Body of pancreas (tissue), 4 donors: ENCODE measurements at regions not wholly inside any gene's neighbourhood (a gene's known extent, or its start where the extent isn't known, plus 50 kb on each side); places are given as distances from the start of the nearest gene placed in this dataset.

ENCODE experiments used
- ATAC-seq: fragments of 150-250 bp; one replicate; pipeline ENCODE4 v1.9.1; 2016
- DNase-seq, 4 donors: peaks; one replicate each; pipeline ENCODE4 v3.0.0-alpha.2; 2019
- H3K27ac ChIP-seq, 4 donors: fragments of 200-600 bp; sonication (generic); 1 replicate in 3 of 4; 2 replicates in 1 of 4; pipeline versions ENCODE4 v1.5.1 to v1.6.1; 2016 to 2019; ENCODE audit warnings: mild to moderate bottlenecking in 1 of 4, mixed read lengths in 1 of 4, moderate library complexity in 1 of 4
- H3K27me3 ChIP-seq, 2 donors: fragments of 200-600 bp; sonication (generic); one replicate each; pipeline ENCODE4 v1.6.0; 2016; ENCODE audit warnings: mild to moderate bottlenecking in 1 of 2
- H3K36me3 ChIP-seq, 2 donors: fragments of 200-600 bp; sonication (generic); replicated peaks in 1 of 2; 2 replicates each; pipeline ENCODE4 v1.5.1; 2016; ENCODE audit warnings: low read depth in 2 of 2; ENCODE audit not compliant: insufficient read depth in 1 of 2
- H3K4me1 ChIP-seq: fragments of 200-600 bp; sonication (generic); one replicate; pipeline ENCODE4 v1.6.0; 2016
- H3K4me3 ChIP-seq, 2 donors: fragments of 200-600 bp; sonication (generic); 1 replicate in 1 of 2; 2 replicates in 1 of 2; pipeline ENCODE4 v1.5.1; 2016 to 2019
- H3K9me3 ChIP-seq, 3 donors: fragments of 200-600 bp; sonication (generic); 1 replicate in 2 of 3; 2 replicates in 1 of 3; pipeline ENCODE4 v1.5.1; 2016
- CTCF ChIP-seq, 7 experiments: fragments of 450-650 bp in 4 of 7; fragments of 200-600 bp in 3 of 7; sonication (generic) in 3 of 7; IDR thresholded peaks; one replicate each; pipeline ENCODE4 v1.5.1; 2016 to 2019; ENCODE audit warnings: antibody characterized with exemption in 7 of 7
- POLR2A ChIP-seq, 3 donors: fragments of 450-650 bp; IDR thresholded peaks; one replicate each; pipeline ENCODE4 v1.6.1; 2016; ENCODE audit warnings: antibody characterized with exemption in 3 of 3, mild to moderate bottlenecking in 2 of 3
- WGBS, 2 donors: methylation state at CpG; one replicate each; pipeline ENCODE4 v1.1.5; 2017; 5-methylcytosine and 5-hydroxymethylcytosine counted together
- intact Hi-C: fragments of 100-400 bp; cut with DNase I; formaldehyde crosslinking; loops from one replicate; pipeline ENCODE4 v1.15.1; 2023

DNA sequence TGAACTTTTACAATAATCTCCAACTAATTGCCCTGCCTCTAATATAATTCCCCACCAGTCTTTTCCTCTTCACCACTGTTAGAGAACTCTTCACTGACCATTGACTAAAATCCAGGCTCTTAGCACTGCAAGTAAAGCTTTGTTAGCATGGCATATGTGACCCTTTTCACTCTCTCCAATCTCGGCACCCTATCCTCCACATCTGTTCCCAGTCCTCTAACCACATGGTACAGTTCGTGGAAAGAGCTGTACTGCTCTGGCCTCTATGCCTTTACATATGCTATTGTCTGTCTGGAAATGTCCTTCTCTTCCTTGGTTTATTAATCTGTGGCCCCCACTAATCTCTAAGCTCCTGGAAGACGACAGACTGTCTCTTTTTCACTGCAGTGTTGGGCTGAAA, 63.0 kb upstream of the EIF2S2 start:
- intact Hi-C loops: no loop called here
- H3K27me3 ChIP-seq: no peaks in the 10 kb centered on the region
- no peaks in the 10 kb centered on the region for H3K9me3 ChIP-seq
- H3K27ac ChIP-seq: no peak overlapping the region
- H3K36me3 ChIP-seq: no peaks in the 10 kb centered on the region
- no peak for TF ChIP-seq CTCF (IDR thresholded peaks at IDR 0.05)
- no peak for TF ChIP-seq POLR2A (IDR thresholded peaks at IDR 0.05)
- DNase-seq: no peak
- WGBS, 2 donors: 72 to 79% methylated on average over 3 of the region's 3 CpGs
- no peak for ATAC-seq
- no peaks in the 10 kb centered on the region for H3K4me1 ChIP-seq
- no peak overlapping the region for H3K4me3 ChIP-seq

- TF ChIP-seq CTCF (IDR thresholded peaks at IDR 0.05): no peak
- no peak for TF ChIP-seq POLR2A (IDR thresholded peaks at IDR 0.05)
- no peaks in the 10 kb centered on the region for H3K4me1 ChIP-seq
- intact Hi-C loops: no loop called here
- H3K36me3 ChIP-seq: no peaks in the 10 kb centered on the region
- ATAC-seq (no peak), DNase-seq (no peak)
- WGBS, 2 donors: 81 to 84% methylated on average over 6 of the region's 6 CpGs
- no peaks in the 10 kb centered on the region for H3K27me3 ChIP-seq
- H3K9me3 ChIP-seq: no peaks in the 10 kb centered on the region
- H3K4me3 ChIP-seq: no peak overlapping the region
- no peak overlapping the region for H3K27ac ChIP-seq
These were observed 63.8 kb upstream of the EIF2S2 start for GRCh38 chr20:34175879-34176278.

GRCh38 chr20:34177052-34177451, 64.2 kb upstream of the ASIP start:
- 78 to 81% methylated on average over 3 of the region's 3 CpGs for WGBS, 2 donors
- H3K4me1 ChIP-seq: no peaks in the 10 kb centered on the region
- intact Hi-C loops: no loop called here
- H3K4me3 ChIP-seq: no peak overlapping the region
- H3K9me3 ChIP-seq: no peaks in the 10 kb centered on the region
- no peaks in the 10 kb centered on the region for H3K36me3 ChIP-seq
- H3K27ac ChIP-seq: no peak overlapping the region
- no peaks in the 10 kb centered on the region for H3K27me3 ChIP-seq
- DNase-seq (no peak), ATAC-seq (no peak)
- TF ChIP-seq CTCF (IDR thresholded peaks at IDR 0.05): no peak
- no peak for TF ChIP-seq POLR2A (IDR thresholded peaks at IDR 0.05)

DNA sequence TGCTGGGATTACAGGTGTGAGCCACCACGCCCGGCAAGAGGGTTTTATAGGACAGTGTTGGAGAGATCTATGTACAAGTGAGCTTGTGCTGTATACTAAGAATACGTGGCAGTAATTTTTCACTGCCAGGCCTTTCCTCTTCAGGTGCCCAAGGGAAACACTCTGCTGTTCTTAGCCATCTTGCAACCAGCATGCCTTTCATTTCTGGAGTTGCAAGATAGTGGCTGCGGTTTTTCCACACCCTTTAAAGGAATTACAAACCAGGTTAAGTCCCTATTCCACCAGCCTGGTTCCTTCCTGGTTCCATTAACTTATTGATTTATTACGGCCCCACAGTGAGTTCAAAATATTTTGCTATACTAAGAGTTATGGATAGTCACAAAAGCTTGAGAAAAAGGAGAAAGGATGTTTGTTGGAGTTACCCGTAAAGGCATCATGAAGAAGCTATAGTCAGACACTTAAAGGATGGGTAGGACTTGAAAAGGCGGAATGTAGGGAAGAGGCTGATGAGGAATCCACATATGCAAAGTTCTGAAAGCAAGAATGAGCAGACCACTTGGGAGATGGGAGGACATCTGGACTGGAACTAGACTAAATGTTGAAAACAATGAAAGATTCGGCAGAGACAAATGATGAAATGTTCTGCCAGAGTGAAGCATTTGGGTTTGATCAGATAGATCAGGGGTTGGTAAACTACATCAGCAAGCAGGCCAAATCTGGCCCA, 61.4 kb upstream of the ASIP start:
- Histone ChIP-seq H3K27ac (peak overlapping the region; percentile 21 to 60 (median 28)), H3K9me3 (no peaks in the 10 kb centered on the region), H3K36me3 (no peaks in the 10 kb centered on the region), H3K4me3 (no peak overlapping the region), H3K27me3 (no peaks in the 10 kb centered on the region), H3K4me1 (no peaks in the 10 kb centered on the region)
- WGBS, 2 donors: 64 to 69% methylated on average over 8 of the region's 8 CpGs
- intact Hi-C loops: no loop called here
- no peak for TF ChIP-seq CTCF (IDR thresholded peaks at IDR 0.05)
- no peak for TF ChIP-seq POLR2A (IDR thresholded peaks at IDR 0.05)
- DNase-seq (peak in 1 of 4 donors; percentile 16), ATAC-seq (peak; percentile 67)
